Vagina (tissue), 2 donors: ENCODE measurements at regions not wholly inside any gene's neighbourhood (a gene's known extent, or its start where the extent isn't known, plus 50 kb on each side); places are given as distances from the start of the nearest gene placed in this dataset.

Experiments used
- DNase-seq, 2 donors: peaks; one replicate each; pipeline ENCODE4 v3.0.0-alpha.2; 2017; ENCODE audit errors: extremely low spot score in 2 of 2
- H3K27ac ChIP-seq: fragments of 200-600 bp; sonication (generic); one replicate; pipeline ENCODE4 v1.5.1; 2019
- H3K27me3 ChIP-seq: fragments of 200-600 bp; sonication (generic); one replicate; pipeline ENCODE4 v1.5.1; 2019
- H3K36me3 ChIP-seq, 2 donors: fragments of 200-600 bp; sonication (generic); one replicate each; pipeline ENCODE4 v1.5.1; 2017 to 2019
- H3K4me1 ChIP-seq: fragments of 200-600 bp; sonication (generic); one replicate; pipeline ENCODE4 v1.5.1; 2019
- H3K4me3 ChIP-seq, 2 donors: fragments of 200-600 bp; sonication (generic); 1 replicate in 1 of 2; 2 replicates in 1 of 2; pipeline ENCODE4 v1.5.1; 2016 to 2019
- H3K9me3 ChIP-seq: fragments of 200-600 bp; sonication (generic); one replicate; pipeline ENCODE4 v1.5.1; 2019
- CTCF ChIP-seq, 3 experiments: fragments of 450-650 bp in 2 of 3; fragments of 200-600 bp in 1 of 3; sonication (generic) in 1 of 3; IDR thresholded peaks; one replicate each; pipeline ENCODE4 v1.5.1; 2017 to 2019; ENCODE audit warnings: antibody characterized with exemption in 3 of 3, mild to moderate bottlenecking in 2 of 3, moderate library complexity in 2 of 3
- POLR2A ChIP-seq, 2 donors: fragments of 450-650 bp; IDR thresholded peaks; one replicate each; pipeline ENCODE4 v1.6.1; 2017; ENCODE audit warnings: antibody characterized with exemption in 2 of 2, mild to moderate bottlenecking in 2 of 2, moderate library complexity in 2 of 2
- POLR2AphosphoS5 ChIP-seq, 2 donors: sonication (generic); formaldehyde crosslinking; IDR thresholded peaks; one replicate each; pipeline ENCODE4 v1.9.0; 2017; ENCODE audit warnings: antibody characterized with exemption in 2 of 2, mild to moderate bottlenecking in 2 of 2, low read depth in 1 of 2; ENCODE audit not compliant: insufficient read depth in 1 of 2
- intact Hi-C: fragments of 100-400 bp; cut with DNase I; formaldehyde crosslinking; loops from one replicate; pipeline ENCODE4 v1.15.1; 2023

DNA sequence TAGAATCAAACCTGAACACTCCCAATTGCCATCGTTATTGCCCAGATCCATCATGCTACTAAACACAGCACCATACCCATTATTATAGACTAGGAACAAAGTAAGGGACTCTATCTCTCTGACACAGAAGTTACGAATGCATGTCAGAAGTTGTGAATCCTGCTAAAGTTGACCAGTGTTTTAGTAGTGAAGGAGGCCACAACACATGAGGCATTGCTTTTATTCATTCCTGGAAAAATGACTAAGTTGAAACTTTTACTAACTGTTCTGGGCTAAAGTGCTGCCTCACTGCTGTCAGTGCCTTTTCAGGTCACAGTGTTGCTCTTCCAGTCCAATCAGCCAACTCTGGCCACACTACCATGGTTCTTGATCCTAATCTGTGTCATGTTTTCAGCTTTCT lies 911.1 kb downstream of the TTLL7 start:
- Histone ChIP-seq H3K4me3 (no peak overlapping the region), H3K9me3 (no peaks in the 10 kb centered on the region), H3K27me3 (no peaks in the 10 kb centered on the region), H3K4me1 (no peaks in the 10 kb centered on the region), H3K27ac (no peak overlapping the region), H3K36me3 (no peaks in the 10 kb centered on the region)
- intact Hi-C loops, result no loop called here
- TF ChIP-seq CTCF (IDR thresholded peaks at IDR 0.05) (no peak), POLR2AphosphoS5 (IDR thresholded peaks at IDR 0.05; ENCODE audit: insufficient read depth in 1 of 2, low read depth in 1 of 2) (no peak), POLR2A (IDR thresholded peaks at IDR 0.05) (no peak)
- DNase-seq, result no peak

- Histone ChIP-seq H3K27ac (no peak overlapping the region), H3K36me3 (no peaks in the 10 kb centered on the region), H3K27me3 (no peaks in the 10 kb centered on the region), H3K9me3 (no peaks in the 10 kb centered on the region), H3K4me1 (no peaks in the 10 kb centered on the region), H3K4me3 (no peak overlapping the region)
- intact Hi-C loops, result no loop called here
- DNase-seq, result no peak
- TF ChIP-seq POLR2AphosphoS5 (IDR thresholded peaks at IDR 0.05; ENCODE audit: insufficient read depth in 1 of 2, low read depth in 1 of 2) (no peak), CTCF (IDR thresholded peaks at IDR 0.05) (no peak), POLR2A (IDR thresholded peaks at IDR 0.05) (no peak)
Measured at GRCh38 chr1:83086986-83087512, 911.9 kb downstream of the TTLL7 start.

DNA sequence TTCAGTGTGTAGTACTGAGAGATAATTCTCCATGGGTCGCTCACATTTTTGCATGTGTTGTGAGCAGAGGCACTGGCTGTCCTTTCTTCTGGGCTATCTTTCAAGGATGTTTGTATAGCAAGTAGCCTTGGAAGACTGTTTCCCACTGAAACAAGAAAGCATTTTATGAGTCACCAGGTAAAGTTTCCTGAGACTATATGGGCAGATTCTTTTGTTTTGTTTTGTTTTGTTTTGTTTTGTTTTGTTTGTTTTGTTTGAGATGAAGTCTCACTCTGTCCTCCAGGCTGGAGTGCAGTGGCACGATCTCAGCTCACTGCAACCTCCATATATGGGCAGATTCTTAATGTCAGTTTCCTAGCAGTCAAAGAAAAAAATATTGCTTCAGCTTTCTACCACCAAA lies 912.6 kb downstream of the TTLL7 start:
- no peak for DNase-seq
- Histone ChIP-seq H3K36me3 (no peaks in the 10 kb centered on the region), H3K4me1 (no peaks in the 10 kb centered on the region), H3K27me3 (no peaks in the 10 kb centered on the region), H3K9me3 (no peaks in the 10 kb centered on the region), H3K27ac (no peak overlapping the region), H3K4me3 (no peak overlapping the region)
- TF ChIP-seq CTCF (IDR thresholded peaks at IDR 0.05) (no peak), POLR2A (IDR thresholded peaks at IDR 0.05) (no peak), POLR2AphosphoS5 (IDR thresholded peaks at IDR 0.05; ENCODE audit: insufficient read depth in 1 of 2, low read depth in 1 of 2) (no peak)
- intact Hi-C loops, result no loop called here

DNA sequence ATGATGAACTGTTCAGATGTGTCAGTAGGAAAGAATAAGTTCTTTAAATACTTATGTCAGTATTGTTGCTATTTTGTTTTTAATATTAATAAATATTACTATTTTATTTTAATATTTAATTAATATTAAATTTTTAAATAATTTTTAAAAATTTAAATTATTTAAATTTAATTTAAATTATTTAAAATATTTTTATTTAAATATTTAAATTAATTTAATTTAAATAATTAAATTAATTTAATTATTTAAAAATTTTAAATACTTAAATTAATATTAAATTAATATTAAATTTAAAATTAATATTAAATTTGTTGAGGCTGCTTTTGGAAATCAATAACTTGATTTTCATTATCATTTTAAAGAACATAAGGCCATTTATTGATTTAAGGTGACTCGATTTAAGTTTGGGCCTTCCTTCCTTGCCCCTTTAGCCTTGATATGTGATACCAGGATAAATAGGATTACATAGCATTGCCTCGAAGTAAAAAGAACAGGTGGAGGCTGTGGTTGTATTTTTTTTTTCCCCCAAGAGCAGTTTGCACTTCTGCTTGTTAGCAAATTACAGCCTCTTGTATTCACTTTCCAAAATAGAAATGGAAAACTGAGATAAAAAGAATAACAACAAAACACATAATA lies 915.2 kb downstream of the TTLL7 start:
- Histone ChIP-seq H3K4me1 (no peaks in the 10 kb centered on the region), H3K36me3 (no peaks in the 10 kb centered on the region), H3K27me3 (no peaks in the 10 kb centered on the region), H3K9me3 (no peaks in the 10 kb centered on the region), H3K4me3 (no peak overlapping the region), H3K27ac (no peak overlapping the region)
- intact Hi-C loops, result no loop called here
- TF ChIP-seq POLR2A (IDR thresholded peaks at IDR 0.05) (no peak), CTCF (IDR thresholded peaks at IDR 0.05) (no peak), POLR2AphosphoS5 (IDR thresholded peaks at IDR 0.05; ENCODE audit: insufficient read depth in 1 of 2, low read depth in 1 of 2) (no peak)
- no peak for DNase-seq

- TF ChIP-seq POLR2AphosphoS5 (IDR thresholded peaks at IDR 0.05; ENCODE audit: insufficient read depth in 1 of 2, low read depth in 1 of 2) (no peak), CTCF (IDR thresholded peaks at IDR 0.05) (no peak), POLR2A (IDR thresholded peaks at IDR 0.05) (no peak)
- H3K27me3 ChIP-seq, result no peaks in the 10 kb centered on the region
- intact Hi-C loops, result no loop called here
- no peak overlapping the region for H3K27ac ChIP-seq
- H3K36me3 ChIP-seq, result no peaks in the 10 kb centered on the region
- H3K4me1 ChIP-seq, result no peaks in the 10 kb centered on the region
- no peaks in the 10 kb centered on the region for H3K9me3 ChIP-seq
- no peak for DNase-seq
- H3K4me3 ChIP-seq, result no peak overlapping the region
Measured at GRCh38 chr1:83077411-83077810, 921.5 kb downstream of the TTLL7 start.
